Activated CD4-positive, alpha-beta T cell treated with anti-CD3 and anti-CD28 coated beads, Interleukin-2, amount 10 ng/mL, durations not matched to agents 7 days and 5 days (primary cell): ENCODE measurements at regions not wholly inside any gene's neighbourhood (a gene's known extent, or its start where the extent isn't known, plus 50 kb on each side); places are given as distances from the start of the nearest gene placed in this dataset.

ENCODE experiments used
- CTCF ChIA-PET: fragments of 350-600 bp; sonication (Branson Sonifier 250); formaldehyde crosslinking; loops from one replicate; lab custom pipeline; 2021; ENCODE audit warnings: antibody characterized with exemption; lab: Charles Lee
- POLR2A ChIA-PET: fragments of 350-600 bp; sonication (Branson Sonifier 250); formaldehyde crosslinking; loops from one replicate; lab custom pipeline; 2021; ENCODE audit warnings: antibody characterized with exemption; lab: Charles Lee
- DNase-seq: peaks from one replicate; pipeline ENCODE4 v3.0.0-alpha.2; 2020
- H3K27ac Mint-ChIP-seq: one replicate; pipeline ENCODE4 v1.8.0; 2021; ENCODE audit warnings: mild to moderate bottlenecking, moderate library complexity, mixed read lengths
- H3K27me3 Mint-ChIP-seq: one replicate; pipeline ENCODE4 v1.8.0; 2021; ENCODE audit warnings: mixed read lengths
- H3K36me3 Mint-ChIP-seq: one replicate; pipeline ENCODE4 v1.8.0; 2021; ENCODE audit warnings: low read depth, mixed read lengths
- H3K4me1 Mint-ChIP-seq: one replicate; pipeline ENCODE4 v1.8.0; 2021; ENCODE audit warnings: mixed read lengths
- H3K4me3 Mint-ChIP-seq: one replicate; pipeline ENCODE4 v1.8.0; 2021; ENCODE audit warnings: mild to moderate bottlenecking, moderate library complexity, mixed read lengths
- H3K9me3 Mint-ChIP-seq: one replicate; pipeline ENCODE4 v1.8.0; 2021; ENCODE audit warnings: mixed read lengths

DNA sequence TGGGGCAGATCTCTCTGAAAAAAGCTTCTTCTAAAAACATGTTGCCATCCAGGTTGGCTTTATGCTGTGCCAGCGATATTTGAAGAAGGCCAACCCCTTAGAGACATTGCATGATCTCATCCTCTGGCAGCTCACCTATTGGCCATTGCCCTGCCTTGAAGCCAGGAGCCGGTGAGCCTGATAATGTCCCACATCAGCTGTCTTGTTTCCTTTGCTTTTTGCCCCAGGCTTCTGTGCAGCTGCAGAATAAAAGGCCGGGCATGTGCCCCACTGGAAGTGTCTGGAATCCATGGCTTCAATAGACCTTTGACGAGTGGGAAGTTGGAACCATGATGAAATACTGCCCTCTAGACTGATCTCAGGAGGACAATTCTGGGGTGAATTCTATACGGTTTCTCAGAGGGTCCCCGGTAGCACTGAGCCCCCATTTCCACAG is 523.5 kb upstream of the ZEB2 start:
- DNase-seq = no peak
- Mint-ChIP-seq H3K4me1 (no peaks in the 10 kb centered on the region), H3K36me3 (no peaks in the 10 kb centered on the region), H3K27me3 (no peaks in the 10 kb centered on the region), H3K27ac (no peak overlapping the region), H3K9me3 (no peaks in the 10 kb centered on the region), H3K4me3 (no peak overlapping the region)
- CTCF ChIA-PET = no interaction called here
- POLR2A ChIA-PET = no interaction called here

DNA sequence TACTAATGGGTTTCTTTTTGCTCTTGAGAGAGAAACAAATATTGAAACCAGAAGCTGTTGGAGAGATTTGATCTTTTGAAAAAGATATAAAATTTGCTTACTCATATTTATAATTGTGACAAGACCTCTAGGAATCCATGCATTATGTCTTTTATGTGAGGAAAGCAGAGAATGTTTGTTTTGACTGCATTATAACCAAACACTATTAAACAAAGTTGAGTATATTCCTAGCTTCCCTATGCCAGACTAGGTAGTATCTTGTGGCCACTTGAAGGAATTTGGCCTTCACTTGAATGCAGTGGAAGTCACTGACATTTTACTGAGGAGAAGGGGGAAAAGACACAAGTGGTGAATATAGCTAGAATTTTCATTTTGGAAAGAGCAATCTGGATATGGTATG is 521.8 kb upstream of the ZEB2 start:
- Mint-ChIP-seq H3K4me3 (no peak overlapping the region), H3K36me3 (no peaks in the 10 kb centered on the region), H3K27me3 (no peaks in the 10 kb centered on the region), H3K27ac (no peak overlapping the region), H3K4me1 (no peaks in the 10 kb centered on the region), H3K9me3 (no peaks in the 10 kb centered on the region)
- no peak for DNase-seq
- CTCF ChIA-PET = no interaction called here
- POLR2A ChIA-PET = no interaction called here

DNA sequence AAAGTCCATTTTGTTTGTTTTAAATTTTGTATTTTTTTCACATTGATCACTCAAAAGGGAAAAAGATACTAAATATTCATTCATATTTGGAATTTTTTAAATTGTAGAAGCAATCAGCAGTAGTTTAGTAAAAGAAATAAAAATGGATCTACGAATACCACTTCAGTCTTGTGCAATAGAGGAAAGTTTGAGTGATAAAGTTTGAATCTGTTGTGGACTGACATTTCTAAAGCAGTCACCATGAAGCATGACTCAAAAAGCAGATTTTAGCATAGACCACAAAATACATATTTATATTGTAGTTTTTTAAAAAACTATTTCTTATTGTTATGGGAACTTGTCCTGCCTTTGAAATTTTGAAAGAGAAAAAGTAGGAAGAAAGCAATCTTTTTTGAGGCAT is 520.5 kb upstream of the ZEB2 start:
- Mint-ChIP-seq H3K27ac (no peak overlapping the region), H3K9me3 (no peaks in the 10 kb centered on the region), H3K27me3 (no peaks in the 10 kb centered on the region), H3K4me3 (no peak overlapping the region), H3K36me3 (no peaks in the 10 kb centered on the region), H3K4me1 (no peaks in the 10 kb centered on the region)
- CTCF ChIA-PET = no interaction called here
- POLR2A ChIA-PET = no interaction called here
- DNase-seq = no peak

DNA sequence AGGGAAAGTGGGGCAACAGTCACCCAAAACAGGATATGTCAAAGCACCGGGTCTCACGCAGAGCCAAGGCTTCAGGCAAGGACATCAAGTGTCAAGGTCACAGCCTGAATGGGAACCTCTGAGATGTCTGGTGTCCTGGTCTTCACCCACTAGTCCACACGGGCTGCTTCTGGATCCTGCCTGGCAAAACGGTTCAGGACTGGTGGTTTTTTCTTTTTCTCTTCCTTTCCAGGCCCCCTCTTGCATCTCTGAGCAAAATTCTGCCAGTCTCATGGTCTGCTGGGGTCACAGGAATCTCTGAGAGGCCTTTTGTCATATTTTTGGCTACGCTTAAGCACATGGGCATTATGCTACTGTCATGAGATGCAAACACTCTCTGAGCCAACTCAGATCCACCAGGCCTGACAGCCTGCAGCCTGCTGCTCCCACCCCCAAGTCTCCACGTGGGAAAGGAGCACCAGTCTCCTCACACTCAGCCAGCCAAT is 518.2 kb upstream of the ZEB2 start:
- ChIA-PET CTCF (no interaction called here), POLR2A (no interaction called here)
- no peaks in the 10 kb centered on the region for H3K4me1 Mint-ChIP-seq
- H3K36me3 Mint-ChIP-seq = no peaks in the 10 kb centered on the region
- H3K27ac Mint-ChIP-seq = no peak overlapping the region
- DNase-seq = no peak
- no peak overlapping the region for H3K4me3 Mint-ChIP-seq
- H3K9me3 Mint-ChIP-seq = no peaks in the 10 kb centered on the region
- no peaks in the 10 kb centered on the region for H3K27me3 Mint-ChIP-seq

DNA sequence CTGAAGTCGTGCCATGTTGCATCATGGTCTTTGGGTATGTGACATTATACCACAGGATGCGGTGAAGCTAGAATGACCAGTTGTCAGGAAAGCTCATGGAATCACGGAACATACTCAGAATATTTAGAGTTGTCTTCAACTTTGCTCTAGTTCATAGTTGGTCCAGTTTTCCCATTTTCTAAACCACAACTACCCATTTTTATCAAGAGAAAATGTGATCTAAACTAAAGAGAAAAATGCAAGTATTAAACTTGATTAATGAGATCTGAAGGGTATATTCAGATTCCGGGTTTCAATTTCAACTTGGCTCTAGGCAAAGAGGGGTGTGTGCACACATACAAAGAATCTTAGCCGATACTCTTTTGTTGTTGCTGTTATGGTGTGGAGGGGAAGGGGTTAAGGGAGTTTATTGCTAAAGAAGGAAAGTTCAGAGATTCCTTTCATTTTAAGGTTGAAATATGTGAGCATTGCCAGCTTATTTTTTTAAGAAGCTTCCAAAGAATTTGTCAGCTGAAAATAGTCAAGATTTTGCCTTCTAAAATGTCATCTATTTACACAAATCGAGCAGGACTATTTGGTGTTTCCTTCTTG is 516.6 kb upstream of the ZEB2 start:
- CTCF ChIA-PET = no interaction called here
- Mint-ChIP-seq H3K27ac (no peak overlapping the region), H3K4me3 (no peak overlapping the region), H3K9me3 (no peaks in the 10 kb centered on the region), H3K36me3 (no peaks in the 10 kb centered on the region), H3K4me1 (no peaks in the 10 kb centered on the region), H3K27me3 (no peaks in the 10 kb centered on the region)
- POLR2A ChIA-PET = no interaction called here
- DNase-seq = no peak

DNA sequence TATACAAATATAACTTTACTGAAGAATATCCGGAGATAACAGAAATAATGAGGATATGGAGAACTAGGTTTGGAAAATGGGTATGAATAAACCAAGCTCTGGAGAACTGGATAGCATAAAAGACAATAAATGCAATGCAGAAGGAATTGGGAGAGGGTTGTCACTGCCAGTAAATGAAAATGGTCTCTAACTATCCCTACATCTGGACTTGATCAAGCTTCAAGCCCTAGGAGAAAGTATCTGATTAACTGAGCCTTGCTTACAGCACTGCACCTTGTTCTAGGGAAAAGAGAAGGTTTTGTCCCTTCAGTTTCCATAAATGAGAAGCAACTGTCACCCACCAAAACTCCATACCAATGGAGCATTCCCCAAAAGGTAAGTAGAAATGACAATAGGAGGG is 514.6 kb upstream of the ZEB2 start:
- H3K36me3 Mint-ChIP-seq = no peaks in the 10 kb centered on the region
- H3K9me3 Mint-ChIP-seq = no peaks in the 10 kb centered on the region
- POLR2A ChIA-PET = no interaction called here
- no peak overlapping the region for H3K4me3 Mint-ChIP-seq
- DNase-seq = no peak
- no peaks in the 10 kb centered on the region for H3K27me3 Mint-ChIP-seq
- H3K27ac Mint-ChIP-seq = no peak overlapping the region
- CTCF ChIA-PET = no interaction called here
- no peaks in the 10 kb centered on the region for H3K4me1 Mint-ChIP-seq

DNA sequence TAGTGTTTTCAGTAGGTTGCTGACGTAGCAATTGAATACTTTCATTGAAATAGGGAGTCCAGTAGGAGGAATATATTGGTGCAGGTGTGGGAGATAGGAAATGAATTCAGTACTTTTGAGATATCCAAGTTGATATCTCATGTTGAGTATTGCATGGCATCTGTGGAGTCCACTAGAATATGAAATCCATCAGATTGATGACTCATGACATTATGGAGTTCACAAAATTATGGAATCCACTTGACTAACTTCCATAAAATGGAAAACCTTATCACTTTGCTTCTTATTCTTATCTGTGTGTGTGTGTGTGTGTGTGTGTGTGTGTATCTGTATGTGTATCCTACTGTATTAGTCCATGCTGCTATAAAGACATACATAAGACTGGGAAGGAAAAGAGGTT is 513.5 kb upstream of the ZEB2 start:
- Mint-ChIP-seq H3K27ac (no peak overlapping the region), H3K36me3 (no peaks in the 10 kb centered on the region), H3K4me1 (no peaks in the 10 kb centered on the region), H3K9me3 (no peaks in the 10 kb centered on the region), H3K4me3 (no peak overlapping the region), H3K27me3 (no peaks in the 10 kb centered on the region)
- CTCF ChIA-PET = no interaction called here
- POLR2A ChIA-PET = no interaction called here
- no peak for DNase-seq

DNA sequence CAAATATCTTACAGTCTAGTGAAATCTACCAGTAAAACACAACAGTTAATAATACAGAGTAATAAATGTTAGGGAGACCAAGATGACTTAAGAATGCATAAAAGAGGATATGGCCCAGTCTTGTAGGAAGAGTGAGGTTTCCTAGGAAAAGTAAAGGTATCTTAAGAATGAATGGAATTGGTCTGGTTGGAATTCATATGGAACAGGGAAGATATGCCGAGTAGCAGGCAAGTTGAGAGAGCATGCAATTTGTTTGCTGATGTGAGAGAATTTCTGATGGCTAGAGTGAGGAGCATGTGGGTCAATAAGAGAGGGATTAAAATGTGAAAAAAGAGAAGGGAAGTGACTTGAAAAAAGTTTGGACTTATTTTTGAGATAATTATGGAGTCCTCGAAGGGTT is 512.9 kb upstream of the ZEB2 start:
- Mint-ChIP-seq H3K9me3 (no peaks in the 10 kb centered on the region), H3K36me3 (no peaks in the 10 kb centered on the region), H3K27ac (no peak overlapping the region), H3K4me3 (no peak overlapping the region), H3K27me3 (no peaks in the 10 kb centered on the region), H3K4me1 (no peaks in the 10 kb centered on the region)
- DNase-seq = no peak
- ChIA-PET POLR2A (no interaction called here), CTCF (no interaction called here)

DNA sequence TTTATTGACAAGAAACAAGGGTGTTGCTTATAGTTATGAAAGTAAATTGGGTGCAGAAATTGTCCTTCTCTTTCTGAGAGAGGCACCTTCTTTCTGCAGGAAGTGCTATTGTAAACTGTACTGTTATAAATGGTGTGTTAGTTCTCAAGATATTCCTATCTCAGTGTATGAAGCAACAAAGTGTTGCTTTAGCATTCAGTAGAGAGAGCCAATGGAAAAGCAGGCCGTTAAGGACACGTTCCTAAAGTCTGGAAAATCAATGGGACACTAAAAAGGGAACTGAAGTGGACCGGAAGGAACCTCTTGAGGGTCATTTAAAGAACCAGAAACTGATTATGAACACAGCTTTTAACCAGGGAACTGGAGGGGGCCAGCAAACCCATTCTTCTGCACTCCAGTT is 510.0 kb upstream of the ZEB2 start:
- Mint-ChIP-seq H3K4me3 (no peak overlapping the region), H3K27me3 (no peaks in the 10 kb centered on the region), H3K27ac (no peak overlapping the region), H3K4me1 (no peaks in the 10 kb centered on the region), H3K36me3 (no peaks in the 10 kb centered on the region), H3K9me3 (no peaks in the 10 kb centered on the region)
- POLR2A ChIA-PET = no interaction called here
- CTCF ChIA-PET = no interaction called here
- no peak for DNase-seq

DNA sequence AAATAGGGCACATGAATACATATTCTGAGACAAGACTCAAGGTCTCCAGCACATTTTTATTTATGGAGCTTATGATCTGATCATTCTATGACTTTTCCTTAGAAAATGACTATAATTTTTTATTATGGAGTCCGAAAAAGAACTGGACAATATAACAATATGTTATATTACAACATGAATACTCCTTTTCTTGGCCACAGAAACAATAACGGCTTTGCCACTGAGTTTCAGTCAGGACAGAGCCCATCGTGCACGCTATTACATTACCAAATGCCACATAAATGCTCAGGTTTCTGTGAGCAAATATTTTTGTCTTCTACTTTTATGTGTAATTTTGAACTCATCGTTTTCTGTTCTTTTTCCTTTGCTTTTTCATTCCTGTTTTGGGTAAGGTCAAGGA is 509.2 kb upstream of the ZEB2 start:
- no peak for DNase-seq
- Mint-ChIP-seq H3K4me1 (no peaks in the 10 kb centered on the region), H3K4me3 (no peak overlapping the region), H3K27ac (no peak overlapping the region), H3K9me3 (no peaks in the 10 kb centered on the region), H3K36me3 (no peaks in the 10 kb centered on the region), H3K27me3 (no peaks in the 10 kb centered on the region)
- CTCF ChIA-PET = no interaction called here
- POLR2A ChIA-PET = no interaction called here

DNA sequence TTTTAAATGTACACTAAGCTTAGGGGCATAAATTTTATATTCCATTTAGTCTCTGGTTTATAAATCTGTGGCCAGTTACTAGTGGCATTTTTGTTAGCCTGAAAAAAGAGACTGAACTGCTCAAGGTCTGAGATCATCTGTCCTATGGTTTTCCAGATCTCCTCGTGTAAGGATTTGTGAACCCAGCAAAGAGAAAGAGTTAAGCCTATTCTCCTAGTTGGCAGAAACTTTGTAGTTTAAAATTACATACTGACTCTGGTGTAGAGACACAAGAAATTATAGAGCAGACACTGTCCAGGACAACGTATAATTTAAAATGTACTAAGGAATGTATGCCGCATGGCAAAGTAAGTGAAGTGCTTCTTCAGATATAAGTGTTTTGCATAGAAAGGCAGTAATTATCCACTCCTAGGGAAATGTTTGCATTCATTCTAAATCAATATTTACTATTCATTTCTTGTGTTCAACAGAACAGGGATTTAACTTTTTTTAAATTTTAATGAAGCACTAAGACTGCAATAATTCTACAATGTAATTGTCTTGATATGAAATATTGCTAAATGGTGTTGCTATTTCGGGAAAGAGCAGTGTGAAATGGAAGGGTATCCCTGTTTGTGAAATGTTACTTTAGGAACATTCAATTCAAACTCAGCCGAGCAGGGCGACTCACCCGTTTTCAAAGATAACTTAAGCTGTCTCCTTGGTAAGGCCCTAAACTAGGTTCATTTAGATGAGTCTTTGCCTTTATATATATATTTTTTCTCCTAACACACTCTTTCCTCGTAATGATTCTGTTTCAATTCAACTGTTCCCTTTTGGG is 508.4 kb upstream of the ZEB2 start:
- Mint-ChIP-seq H3K27me3 (no peaks in the 10 kb centered on the region), H3K27ac (no peak overlapping the region), H3K9me3 (no peaks in the 10 kb centered on the region), H3K36me3 (no peaks in the 10 kb centered on the region), H3K4me3 (no peak overlapping the region), H3K4me1 (no peaks in the 10 kb centered on the region)
- CTCF ChIA-PET = no interaction called here
- DNase-seq = no peak
- POLR2A ChIA-PET = no interaction called here

DNA sequence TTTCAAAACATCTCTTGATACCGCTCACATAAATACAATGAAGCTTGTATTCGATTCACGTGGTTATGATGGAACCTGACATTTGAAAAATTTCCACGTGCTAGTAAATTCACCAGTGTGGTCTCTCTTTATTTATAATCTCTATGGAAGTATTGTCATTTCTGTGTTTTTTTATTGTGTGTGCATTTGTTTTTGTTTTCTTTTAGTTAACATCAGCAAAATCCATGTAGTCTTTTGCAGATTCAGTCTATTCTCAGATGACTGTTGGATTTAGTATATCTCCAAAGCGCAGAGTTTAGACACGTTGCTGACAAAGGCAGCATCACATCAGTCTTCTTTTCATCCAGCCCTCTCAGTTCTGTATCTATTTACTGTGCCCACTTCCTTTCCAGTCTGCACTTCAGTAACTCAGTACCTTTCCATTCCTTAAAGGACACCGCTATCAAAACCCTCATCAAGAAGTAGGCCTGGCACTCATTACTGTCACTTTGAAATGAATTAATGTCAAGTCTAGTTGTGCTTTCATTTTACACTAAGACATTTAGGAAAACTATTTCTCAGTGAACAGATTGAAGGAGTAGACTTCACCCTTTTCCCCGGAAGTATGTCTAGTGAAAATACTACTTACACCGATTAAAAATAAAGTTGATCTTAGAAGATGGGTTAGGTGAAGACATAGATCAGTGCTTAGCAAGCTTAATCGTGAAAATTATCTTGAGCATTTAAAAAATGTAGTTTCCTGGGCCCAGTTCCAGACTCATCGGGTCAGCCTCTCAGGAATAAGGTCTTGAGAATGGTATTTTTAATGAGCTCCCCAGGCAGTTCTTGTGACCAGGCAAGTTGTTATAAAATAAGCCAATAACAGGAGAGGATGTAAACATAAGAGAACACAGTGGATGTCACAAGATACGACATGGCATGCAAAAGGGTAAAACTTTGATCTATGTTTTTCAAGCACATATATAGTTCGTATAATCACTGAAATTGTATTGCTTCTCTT is 506.8 kb upstream of the ZEB2 start:
- Mint-ChIP-seq H3K27me3 (no peaks in the 10 kb centered on the region), H3K36me3 (no peaks in the 10 kb centered on the region), H3K9me3 (no peaks in the 10 kb centered on the region), H3K4me1 (no peaks in the 10 kb centered on the region), H3K4me3 (no peak overlapping the region), H3K27ac (no peak overlapping the region)
- POLR2A ChIA-PET = no interaction called here
- no peak for DNase-seq
- CTCF ChIA-PET = interaction anchor here (0.6 kb wide), 1 partner anchor 20 kb away, joined by 3 read pairs; no protein-coding TSS in a partner anchor

DNA sequence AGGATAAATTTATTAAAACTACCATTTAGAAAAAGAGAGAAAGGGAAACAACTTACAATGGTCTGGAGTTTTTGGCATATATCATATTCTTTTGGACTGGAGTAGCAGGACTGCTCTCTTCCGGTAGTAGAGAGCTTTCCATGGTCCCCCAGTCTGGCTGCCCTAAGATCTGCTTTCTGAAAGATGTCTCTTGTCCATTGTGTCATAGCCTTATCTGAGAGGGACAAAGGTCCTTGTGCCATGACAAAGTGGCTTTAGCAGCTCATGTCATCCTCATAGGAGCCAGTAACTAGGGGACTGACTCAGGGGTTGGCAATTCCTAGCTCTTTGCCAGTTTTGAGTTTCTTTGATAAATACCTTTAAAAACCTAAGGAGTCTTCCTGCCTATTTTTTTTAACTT is 505.5 kb upstream of the ZEB2 start:
- Mint-ChIP-seq H3K27ac (no peak overlapping the region), H3K4me3 (no peak overlapping the region), H3K4me1 (no peaks in the 10 kb centered on the region), H3K27me3 (no peaks in the 10 kb centered on the region), H3K9me3 (no peaks in the 10 kb centered on the region), H3K36me3 (no peaks in the 10 kb centered on the region)
- DNase-seq = no peak
- POLR2A ChIA-PET = no interaction called here
- CTCF ChIA-PET = no interaction called here
